Vagina (tissue), 2 donors: ENCODE measurements at regions not wholly inside any gene's neighbourhood (a gene's known extent, or its start where the extent isn't known, plus 50 kb on each side); places are given as distances from the start of the nearest gene placed in this dataset.

Experiments
- CTCF ChIP-seq, 3 experiments: fragments of 450-650 bp in 2 of 3; fragments of 200-600 bp in 1 of 3; sonication (generic) in 1 of 3; IDR thresholded peaks; one replicate each; pipeline ENCODE4 v1.5.1; 2017 to 2019; ENCODE audit warnings: antibody characterized with exemption in 3 of 3, mild to moderate bottlenecking in 2 of 3, moderate library complexity in 2 of 3
- POLR2A ChIP-seq, 2 donors: fragments of 450-650 bp; IDR thresholded peaks; one replicate each; pipeline ENCODE4 v1.6.1; 2017; ENCODE audit warnings: antibody characterized with exemption in 2 of 2, mild to moderate bottlenecking in 2 of 2, moderate library complexity in 2 of 2

DNA sequence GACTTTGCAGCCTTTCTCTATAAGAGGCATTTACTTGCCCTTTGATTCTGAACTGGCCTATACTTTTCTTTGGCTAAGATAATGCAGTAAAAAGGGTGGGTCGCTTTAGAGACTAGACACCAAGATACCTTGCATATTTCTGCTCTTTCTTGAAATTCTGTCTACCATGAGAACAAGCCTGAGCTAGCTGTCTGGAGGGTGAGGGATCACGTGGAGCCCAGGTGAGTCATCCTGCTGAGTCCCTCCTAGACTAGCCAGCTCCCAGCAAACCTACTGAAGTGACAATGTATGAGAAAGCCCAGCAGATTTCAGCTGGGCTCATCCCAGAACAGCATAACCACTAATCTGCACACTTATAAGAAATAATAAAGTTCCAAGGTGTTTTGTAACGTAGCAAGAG lies 408.0 kb upstream of the KAZN start:
- TF ChIP-seq POLR2A (IDR thresholded peaks at IDR 0.05) (no peak), CTCF (IDR thresholded peaks at IDR 0.05) (no peak)
